Right lung (tissue), 2 donors: ENCODE measurements at regions not wholly inside any gene's neighbourhood (a gene's known extent, or its start where the extent isn't known, plus 50 kb on each side); places are given as distances from the start of the nearest gene placed in this dataset.

Experiments used
- DNase-seq, 2 donors: peaks; one replicate each; pipeline ENCODE4 v3.0.0-alpha.2; 2013

GRCh38 chr7:13035233-13035632, 347.8 kb downstream of the ARL4A start:
- no peak for DNase-seq

- no peak for DNase-seq
These were observed 348.9 kb downstream of the ARL4A start for GRCh38 chr7:13036256-13036780.

GRCh38 chr7:13037216-13037615, 349.8 kb downstream of the ARL4A start:
- no peak for DNase-seq

- no peak for DNase-seq
These were observed 354.0 kb downstream of the ARL4A start for GRCh38 chr7:13041368-13041988.

- DNase-seq = no peak
These were observed 355.3 kb downstream of the ARL4A start for GRCh38 chr7:13042605-13043236.

- no peak for DNase-seq
These were observed 356.9 kb downstream of the ARL4A start for GRCh38 chr7:13044309-13044708.

- DNase-seq = no peak
These were observed 359.6 kb downstream of the ARL4A start for GRCh38 chr7:13047061-13047460.

- DNase-seq = no peak
These were observed 362.5 kb downstream of the ARL4A start for GRCh38 chr7:13049946-13050345.

- no peak for DNase-seq
These were observed 363.3 kb downstream of the ARL4A start for GRCh38 chr7:13050703-13051102.

- no peak for DNase-seq
These were observed 368.4 kb downstream of the ARL4A start for GRCh38 chr7:13055732-13056368.

GRCh38 chr7:13057462-13058200, 370.2 kb downstream of the ARL4A start:
- DNase-seq = no peak

- no peak for DNase-seq
These were observed 372.7 kb downstream of the ARL4A start for GRCh38 chr7:13060173-13060572.

- DNase-seq = no peak
These were observed 373.7 kb downstream of the ARL4A start for GRCh38 chr7:13061115-13061514.

GRCh38 chr7:13062631-13063030, 375.2 kb downstream of the ARL4A start:
- no peak for DNase-seq

GRCh38 chr7:13067036-13067435, 379.6 kb downstream of the ARL4A start:
- no peak for DNase-seq

- no peak for DNase-seq
These were observed 380.6 kb downstream of the ARL4A start for GRCh38 chr7:13068032-13068431.

- DNase-seq = no peak
These were observed 382.4 kb downstream of the ARL4A start for GRCh38 chr7:13069841-13070240.

GRCh38 chr7:13072014-13072413, 384.6 kb downstream of the ARL4A start:
- no peak for DNase-seq

- no peak for DNase-seq
These were observed 390.0 kb downstream of the ARL4A start for GRCh38 chr7:13077466-13077865.

GRCh38 chr7:13078105-13078504, 390.7 kb downstream of the ARL4A start:
- no peak for DNase-seq

GRCh38 chr7:13090959-13091358, 403.5 kb downstream of the ARL4A start:
- DNase-seq = no peak

GRCh38 chr7:13091974-13092707, 404.7 kb downstream of the ARL4A start:
- DNase-seq = no peak
